ENCODE measurements at regions not wholly inside any gene's neighbourhood (a gene's known extent, or its start where the extent isn't known, plus 50 kb on each side); places are given as distances from the start of the nearest gene placed in this dataset.

DNA sequence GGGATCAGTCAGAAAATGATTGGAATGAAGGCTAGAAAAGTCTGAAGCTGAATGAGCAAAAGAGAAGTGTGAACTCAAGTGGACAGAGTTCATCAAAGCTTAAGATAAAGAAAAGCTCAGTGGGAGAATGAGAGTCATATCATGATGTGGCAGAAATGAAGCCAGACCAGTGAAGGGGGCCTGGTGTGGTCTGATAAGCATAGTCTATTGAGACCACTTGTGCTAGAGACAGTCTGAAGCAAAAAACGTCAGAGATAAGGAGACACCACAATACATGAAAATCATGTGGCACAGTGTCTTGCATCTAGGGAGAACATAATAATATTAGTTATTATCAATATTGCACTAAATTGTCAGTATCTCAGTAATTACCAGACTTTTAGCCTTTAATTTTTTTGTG lies 601.5 kb downstream of the UTRN start:
- TF ChIP-seq, protein P1, sequence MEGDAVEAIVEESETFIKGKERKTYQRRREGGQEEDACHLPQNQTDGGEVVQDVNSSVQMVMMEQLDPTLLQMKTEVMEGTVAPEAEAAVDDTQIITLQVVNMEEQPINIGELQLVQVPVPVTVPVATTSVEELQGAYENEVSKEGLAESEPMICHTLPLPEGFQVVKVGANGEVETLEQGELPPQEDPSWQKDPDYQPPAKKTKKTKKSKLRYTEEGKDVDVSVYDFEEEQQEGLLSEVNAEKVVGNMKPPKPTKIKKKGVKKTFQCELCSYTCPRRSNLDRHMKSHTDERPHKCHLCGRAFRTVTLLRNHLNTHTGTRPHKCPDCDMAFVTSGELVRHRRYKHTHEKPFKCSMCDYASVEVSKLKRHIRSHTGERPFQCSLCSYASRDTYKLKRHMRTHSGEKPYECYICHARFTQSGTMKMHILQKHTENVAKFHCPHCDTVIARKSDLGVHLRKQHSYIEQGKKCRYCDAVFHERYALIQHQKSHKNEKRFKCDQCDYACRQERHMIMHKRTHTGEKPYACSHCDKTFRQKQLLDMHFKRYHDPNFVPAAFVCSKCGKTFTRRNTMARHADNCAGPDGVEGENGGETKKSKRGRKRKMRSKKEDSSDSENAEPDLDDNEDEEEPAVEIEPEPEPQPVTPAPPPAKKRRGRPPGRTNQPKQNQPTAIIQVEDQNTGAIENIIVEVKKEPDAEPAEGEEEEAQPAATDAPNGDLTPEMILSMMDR (IDR thresholded peaks at IDR 0.05), result no peak
- TF ChIP-seq SIN3A (IDR thresholded peaks at IDR 0.05; ENCODE audit: borderline replicate concordance, insufficient read depth, low read depth, low read length), result no peak
